A673 (cell line): ENCODE measurements at regions not wholly inside any gene's neighbourhood (a gene's known extent, or its start where the extent isn't known, plus 50 kb on each side); places are given as distances from the start of the nearest gene placed in this dataset.

Experiments used
- CTCF ChIP-seq: fragments of 300-800, 200-600 bp; sonication (generic); conservative IDR thresholded peaks from 2 replicates; pipeline ENCODE4 v1.5.1; 2017; ENCODE audit warnings: low read depth, mild to moderate bottlenecking, antibody characterized with exemption, low read length, moderate library complexity, mixed read lengths
- EZH2 ChIP-seq: fragments of 200-600 bp; sonication (generic); IDR thresholded peaks from 2 replicates; pipeline ENCODE4 v1.6.1; 2017; ENCODE audit warnings: borderline replicate concordance, low read depth, mild to moderate bottlenecking, mixed read lengths, antibody characterized with exemption, low read length; ENCODE audit not compliant: poor library complexity, severe bottlenecking

DNA sequence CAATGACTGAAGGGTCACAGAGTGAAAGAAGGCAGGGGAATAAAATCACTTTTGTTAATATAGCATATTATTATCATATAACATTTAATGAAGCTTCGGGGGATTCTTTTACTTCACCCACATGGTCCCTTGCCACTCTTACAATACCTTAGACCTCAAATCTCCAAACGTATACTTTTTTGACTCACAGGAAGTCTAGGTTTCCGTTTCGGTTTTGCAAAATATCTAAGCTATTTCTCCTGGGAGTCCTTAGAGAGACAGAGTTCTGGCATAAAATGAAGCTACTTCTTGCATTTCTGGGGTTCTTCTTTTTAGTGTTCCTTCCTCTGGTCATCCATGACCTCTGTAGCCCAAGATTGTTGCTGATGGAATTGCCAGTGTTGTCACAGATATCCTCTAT, 590.5 kb upstream of the ATP2B1 start:
- TF ChIP-seq CTCF = no peak
- TF ChIP-seq EZH2 = no peak
